ENCODE measurements at regions not wholly inside any gene's neighbourhood (a gene's known extent, or its start where the extent isn't known, plus 50 kb on each side); places are given as distances from the start of the nearest gene placed in this dataset.
"Not testable (repeated sequence)": the region's sequence is repeated elsewhere in the genome, so short reads cannot be mapped to it uniquely, and the experiment has no call there.

DNA sequence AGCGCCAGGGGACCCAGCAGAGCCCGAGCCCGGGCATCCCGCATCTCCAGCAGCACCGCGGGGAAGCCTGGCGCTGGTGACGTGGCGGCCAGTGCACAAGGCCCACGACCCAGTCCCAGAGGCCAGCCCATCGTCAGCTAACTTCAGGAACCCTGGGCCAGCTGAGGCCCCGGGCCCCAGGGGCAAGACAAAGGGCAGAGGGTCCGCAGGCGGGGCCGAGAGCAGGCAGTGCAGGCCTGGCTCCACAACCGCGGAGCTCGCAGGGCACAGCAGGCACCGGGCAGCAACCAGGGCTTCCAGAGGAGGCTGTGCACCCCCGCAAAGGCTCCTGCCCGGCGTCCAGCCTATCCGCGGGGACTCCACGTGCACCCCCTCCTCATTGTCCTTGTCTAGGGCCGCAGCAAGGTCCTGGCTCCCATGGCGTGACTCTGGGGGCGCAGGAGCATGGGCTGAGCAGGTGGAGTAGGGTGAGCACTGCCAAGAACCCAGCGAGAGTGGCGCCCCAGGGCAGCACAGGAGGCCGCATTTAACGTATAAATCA, 352.5 kb downstream of the KCNJ18 start:
- not testable (repeated sequence) for DNase-seq (ENCODE audit: low read depth in 2 of 2)

DNA sequence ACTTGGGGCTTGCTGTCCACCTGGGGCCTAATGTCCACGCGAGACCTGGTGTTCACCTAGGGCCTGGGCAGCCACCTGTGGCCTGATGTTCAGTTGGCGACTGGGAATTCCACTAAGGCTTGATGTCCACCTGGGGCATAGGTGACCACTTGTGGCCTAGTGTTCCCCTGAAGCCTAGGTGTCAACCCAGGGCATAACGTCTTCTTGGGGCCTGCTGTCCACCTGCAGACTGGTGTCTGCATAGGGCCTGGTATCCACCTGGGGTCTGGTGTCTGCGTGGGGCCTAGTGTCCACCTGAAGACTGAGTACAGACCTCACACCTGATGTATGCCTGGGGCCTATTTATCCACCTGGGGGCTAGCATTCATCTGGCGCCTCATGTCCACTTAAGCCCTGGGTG, 355.2 kb downstream of the KCNJ18 start:
- DNase-seq (ENCODE audit: low read depth in 2 of 2), result not testable (repeated sequence)

DNA sequence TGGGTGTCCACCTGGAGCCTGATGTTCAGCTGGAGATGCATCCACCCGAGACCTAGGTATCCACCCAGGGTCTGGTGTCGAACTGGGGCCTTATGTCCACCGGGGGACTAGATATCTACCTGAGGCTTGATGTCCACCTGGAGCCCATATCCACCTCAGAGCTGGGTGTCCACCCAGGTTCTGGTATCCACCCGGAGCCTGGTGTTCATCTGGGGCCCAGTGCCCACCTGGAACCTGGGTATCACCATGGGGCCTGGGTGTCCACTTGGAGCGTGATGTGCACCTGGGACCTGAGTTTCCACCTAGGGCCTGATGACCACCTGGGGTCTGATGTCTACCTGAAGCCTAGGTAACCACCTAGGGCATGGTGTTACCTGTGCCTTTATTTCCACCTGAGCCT, 355.9 kb downstream of the KCNJ18 start:
- not testable (repeated sequence) for DNase-seq (ENCODE audit: low read depth in 2 of 2)

DNA sequence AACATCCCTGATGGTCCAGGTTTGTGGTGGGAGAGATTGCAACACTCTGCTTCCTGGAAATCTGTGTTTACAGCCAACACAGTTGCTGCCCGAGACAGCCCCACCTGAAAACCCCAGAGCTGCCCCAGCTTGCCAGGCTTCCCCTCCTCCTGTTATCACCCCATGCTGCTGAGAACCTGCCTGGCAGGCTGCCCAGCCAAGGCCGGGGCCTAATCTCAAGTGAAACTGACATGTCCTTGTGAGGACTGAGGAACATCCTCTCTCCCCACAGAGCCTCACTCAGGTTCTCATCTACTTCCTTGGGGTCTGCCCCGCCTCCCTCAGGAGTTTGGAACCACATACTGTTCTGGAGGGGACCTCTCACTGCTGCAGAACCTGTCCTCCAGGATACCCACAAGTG, 358.4 kb downstream of the KCNJ18 start:
- not testable (repeated sequence) for DNase-seq (ENCODE audit: low read depth in 2 of 2)

DNA sequence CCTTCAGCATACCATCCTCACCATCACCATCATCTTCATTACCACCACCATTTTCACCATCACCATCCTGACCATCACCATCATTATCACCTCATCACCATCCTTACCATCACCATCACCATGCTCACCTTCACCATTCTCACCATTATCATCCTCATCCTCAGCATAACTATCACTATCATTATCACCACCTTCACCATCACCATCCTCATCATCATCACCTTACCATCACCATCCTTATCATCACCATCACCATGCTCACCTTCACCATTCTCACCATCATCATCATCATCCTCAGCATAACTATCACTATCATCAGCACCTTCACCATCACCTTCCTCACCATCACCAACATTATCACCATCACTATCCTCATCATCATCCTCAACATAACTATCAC, 360.4 kb downstream of the KCNJ18 start:
- DNase-seq (ENCODE audit: low read depth in 2 of 2), result not testable (repeated sequence)

DNA sequence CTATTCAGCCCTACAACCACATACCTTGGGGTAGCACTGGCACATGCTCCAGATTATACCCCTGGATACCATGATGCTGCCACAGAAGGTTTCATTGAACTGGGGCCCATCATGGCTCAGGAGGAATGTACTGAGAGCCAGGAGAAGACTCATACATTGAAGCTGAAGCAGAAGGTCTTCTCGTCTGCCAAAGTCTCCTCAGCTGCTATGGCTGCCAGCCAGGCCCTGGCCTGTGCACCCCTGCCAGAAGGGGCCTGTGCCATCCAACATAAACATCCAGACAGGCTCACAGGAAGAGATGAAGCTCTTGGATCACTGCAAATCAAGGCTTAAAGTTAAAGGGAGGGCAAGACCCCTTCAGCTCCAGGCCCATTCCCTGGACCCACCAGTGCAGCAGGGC, 364.2 kb downstream of the KCNJ18 start:
- not testable (repeated sequence) for DNase-seq (ENCODE audit: low read depth in 2 of 2)

DNA sequence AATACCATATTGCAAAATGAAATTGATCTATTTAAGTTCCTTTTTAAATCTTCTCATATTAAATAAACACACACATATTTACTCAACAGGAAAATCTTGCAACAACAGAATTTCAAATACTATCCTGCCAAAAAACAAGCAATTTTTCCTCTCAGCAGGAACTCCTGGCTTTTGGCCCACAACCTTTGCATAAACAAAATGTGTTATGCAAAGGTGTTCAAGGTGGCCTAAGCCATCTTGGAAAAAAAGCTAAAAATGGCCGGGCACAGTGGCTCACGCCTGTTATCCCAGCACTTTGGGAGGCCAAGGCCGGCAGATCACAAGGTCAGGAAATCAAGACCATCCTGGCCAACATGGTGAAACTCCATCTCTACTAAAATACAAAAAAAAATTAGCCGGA, 383.6 kb downstream of the KCNJ18 start:
- not testable (repeated sequence) for DNase-seq (ENCODE audit: low read depth in 2 of 2)

DNA sequence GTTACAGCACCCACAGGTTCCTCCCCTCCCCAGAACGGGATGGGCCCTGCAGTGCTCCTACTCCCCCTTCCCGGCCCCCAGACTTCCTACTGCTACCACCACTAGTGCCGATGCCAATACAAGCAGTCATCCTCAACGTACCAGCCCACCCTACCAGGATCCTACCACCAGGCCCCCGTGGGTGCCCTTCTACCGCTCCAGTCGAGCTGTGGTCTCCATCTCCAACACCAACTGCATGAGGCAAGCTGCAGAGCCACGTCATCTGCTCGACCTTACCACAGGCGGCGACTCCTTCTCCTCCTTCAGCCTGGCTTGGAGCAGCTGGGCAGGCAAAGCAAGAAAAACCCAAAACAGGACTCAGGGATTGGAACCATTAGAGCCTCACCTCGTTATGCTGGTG, 396.3 kb downstream of the KCNJ18 start:
- not testable (repeated sequence) for DNase-seq (ENCODE audit: low read depth in 2 of 2)

DNA sequence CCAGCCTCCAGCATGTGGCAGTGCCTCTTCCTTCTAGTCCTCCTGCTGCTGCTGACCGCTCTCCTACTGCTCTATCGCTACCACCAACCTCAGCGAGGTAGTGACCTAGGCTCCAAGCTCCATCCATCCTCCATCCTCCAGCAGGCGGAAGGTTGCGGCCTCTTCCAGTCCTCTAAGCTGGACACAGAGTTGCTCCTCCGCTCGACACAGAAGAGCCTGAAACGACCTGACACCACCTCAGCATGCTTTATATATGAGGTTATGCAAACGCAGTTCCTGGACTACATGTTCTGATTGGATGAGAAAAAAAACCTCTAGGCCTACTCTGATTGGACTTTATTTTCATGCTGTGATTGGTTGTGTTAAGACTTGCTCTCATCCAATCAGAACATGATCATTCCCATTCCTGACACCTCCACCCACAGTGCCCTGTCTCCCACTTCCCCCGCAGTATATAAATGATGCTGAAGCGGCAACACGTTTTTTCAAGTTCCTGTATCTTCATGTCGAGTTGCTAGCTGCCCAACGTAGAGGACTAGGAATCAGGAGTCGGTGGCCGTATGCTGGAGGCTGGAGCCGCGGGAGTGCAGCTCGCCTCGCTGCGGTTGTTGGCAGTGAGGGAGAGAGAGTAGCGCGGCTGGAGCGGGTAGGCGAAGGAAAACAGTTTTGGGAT, 398.1 kb downstream of the KCNJ18 start:
- no peak for DNase-seq (ENCODE audit: low read depth in 2 of 2)

DNA sequence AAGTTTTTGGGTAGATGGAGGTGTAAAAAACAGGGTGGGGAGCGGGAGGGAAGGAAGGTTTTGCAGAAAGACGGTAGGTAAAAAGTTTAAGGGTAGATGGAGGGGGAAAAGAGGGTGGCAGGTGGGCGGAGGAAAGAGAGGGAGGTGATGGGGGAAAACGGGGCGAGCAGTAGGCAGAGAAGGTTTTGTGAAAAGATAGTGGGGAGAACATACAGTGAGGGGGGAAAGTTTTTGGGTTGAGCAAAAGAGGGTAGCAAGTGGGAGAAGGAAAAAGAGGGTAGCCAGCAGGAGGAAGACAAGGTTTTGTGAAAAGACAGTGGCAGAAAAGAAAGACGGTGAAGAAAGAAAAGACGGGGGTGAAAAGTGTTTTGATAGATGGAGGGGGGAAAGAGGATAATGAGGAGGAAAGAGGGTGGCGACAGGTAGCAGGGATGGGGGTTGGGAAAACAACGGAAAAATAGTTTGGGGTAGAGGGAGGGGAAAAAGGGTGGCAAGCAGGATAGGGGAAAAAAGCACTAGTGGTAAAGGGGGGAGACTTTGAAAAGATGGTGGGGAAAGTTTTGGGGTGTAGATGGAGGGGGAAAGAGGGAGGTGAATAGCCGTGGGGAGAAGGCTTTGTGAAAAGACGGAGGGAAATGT, 398.8 kb downstream of the KCNJ18 start:
- not testable (repeated sequence) for DNase-seq (ENCODE audit: low read depth in 2 of 2)

DNA sequence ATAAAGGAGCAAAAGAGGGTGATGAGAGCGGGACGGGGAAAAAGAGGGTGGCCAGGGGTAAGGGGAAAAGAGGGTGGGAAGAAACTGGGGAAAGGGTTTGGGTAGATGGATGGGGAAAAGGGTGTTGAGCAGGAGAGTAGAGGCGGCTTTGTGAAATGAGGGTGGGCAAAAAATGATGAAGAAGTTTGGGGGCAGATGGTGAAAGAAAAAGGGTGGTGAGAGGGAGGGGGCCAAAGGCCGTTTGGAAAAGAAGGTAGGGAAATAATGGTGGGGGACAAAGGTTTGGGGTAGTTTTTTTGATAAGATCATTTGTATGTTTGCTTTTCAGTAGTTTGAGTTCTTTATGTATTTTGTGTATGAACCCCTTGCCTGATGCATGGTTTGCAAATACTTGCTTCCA, 399.5 kb downstream of the KCNJ18 start:
- not testable (repeated sequence) for DNase-seq (ENCODE audit: low read depth in 2 of 2)

DNA sequence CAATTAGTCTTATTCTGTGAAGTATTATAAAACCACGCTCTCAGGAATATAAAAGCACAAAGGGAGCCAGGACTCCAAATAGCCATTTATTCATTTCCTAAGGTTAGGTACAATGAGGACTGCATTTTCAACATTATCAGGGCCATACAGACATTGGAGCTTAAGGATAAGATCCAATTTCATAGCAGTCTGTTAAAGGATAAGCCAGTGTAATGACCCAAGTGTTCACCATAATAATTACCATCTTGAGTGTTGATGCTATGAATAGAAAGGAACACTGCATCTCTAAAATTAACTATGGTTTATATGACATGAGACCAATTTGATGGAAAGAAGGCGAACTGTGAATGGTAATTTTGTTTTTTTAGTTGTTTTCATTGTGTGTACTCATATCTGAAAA, 403.1 kb downstream of the KCNJ18 start:
- not testable (repeated sequence) for DNase-seq (ENCODE audit: low read depth in 2 of 2)

DNA sequence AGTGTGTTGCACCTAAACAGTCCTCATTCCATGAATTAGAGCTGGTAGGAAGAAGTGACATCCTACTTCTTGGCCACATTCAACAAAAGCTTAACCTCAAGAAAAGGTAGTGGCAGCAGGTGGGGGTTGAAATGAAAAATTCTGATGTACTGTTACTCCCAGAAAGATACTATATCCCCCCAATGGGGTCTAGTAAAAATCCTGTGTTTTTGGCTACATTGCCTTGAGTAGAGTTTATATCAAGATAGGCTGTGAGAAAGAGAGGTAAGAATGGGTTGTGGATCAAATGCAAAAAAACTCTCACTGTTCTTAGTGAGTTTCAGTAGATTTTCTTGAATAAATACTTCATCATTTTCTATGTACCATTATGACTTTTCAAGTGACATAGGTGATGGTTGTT, 407.3 kb downstream of the KCNJ18 start:
- DNase-seq (ENCODE audit: low read depth in 2 of 2), result not testable (repeated sequence)

DNA sequence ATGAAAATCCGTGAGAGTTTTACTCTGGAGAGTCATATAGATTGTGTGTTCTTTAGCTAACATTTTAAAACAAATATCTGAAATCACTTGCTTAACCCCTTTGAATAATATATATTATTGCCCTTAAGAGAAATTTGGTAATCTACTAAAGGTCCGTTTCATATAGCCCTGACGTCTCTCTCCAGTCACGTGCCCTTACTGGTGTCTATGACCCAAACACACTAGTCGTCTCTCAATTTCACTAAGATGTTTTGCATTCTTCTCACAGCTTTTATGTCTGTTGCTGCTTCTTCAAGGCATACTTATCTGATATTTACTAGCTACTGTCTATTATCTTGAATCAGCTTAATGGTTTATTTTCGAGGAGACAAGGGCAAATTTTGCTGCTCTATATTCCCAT, 409.9 kb downstream of the KCNJ18 start:
- no peak for DNase-seq (ENCODE audit: low read depth in 2 of 2)

DNA sequence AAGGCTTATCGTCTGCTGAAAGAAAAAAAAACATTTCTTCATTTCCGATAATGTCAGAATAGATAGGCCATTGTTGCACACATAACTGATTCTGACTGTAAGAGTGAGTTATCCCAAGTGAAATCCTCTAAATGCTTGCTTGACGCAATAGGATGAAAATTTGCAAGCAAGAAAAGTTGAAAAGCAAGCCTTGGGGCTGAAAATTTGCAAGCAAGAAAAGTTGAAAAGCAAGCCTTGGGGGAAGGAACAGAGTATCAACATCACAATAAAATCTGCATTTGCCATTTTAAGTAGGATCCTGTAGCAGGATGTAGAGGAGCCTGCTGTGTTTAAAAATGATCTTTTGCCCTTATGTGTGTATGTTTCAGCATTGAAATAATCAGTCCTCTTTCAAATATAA, 424.4 kb downstream of the KCNJ18 start:
- not testable (repeated sequence) for DNase-seq (ENCODE audit: low read depth in 2 of 2)

DNA sequence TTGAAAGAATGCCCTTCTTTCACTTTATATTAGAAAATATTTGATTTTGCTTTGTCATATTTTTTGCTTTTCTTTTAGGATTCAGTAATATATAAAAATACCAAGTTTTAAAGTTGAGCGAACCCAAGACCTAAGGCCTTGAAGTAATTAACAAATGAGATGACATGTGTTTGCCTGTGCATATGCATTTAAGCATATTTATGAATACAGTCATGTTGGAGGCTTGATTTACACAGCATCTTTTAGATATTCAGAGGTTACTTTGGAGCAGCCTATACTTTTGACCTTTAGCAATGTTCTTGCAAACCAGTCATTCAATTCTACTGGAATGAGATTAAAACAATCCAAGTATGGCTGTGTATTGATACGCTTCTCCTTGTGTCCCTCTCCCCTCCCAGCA, 425.1 kb downstream of the KCNJ18 start:
- DNase-seq (ENCODE audit: low read depth in 2 of 2), result not testable (repeated sequence)

DNA sequence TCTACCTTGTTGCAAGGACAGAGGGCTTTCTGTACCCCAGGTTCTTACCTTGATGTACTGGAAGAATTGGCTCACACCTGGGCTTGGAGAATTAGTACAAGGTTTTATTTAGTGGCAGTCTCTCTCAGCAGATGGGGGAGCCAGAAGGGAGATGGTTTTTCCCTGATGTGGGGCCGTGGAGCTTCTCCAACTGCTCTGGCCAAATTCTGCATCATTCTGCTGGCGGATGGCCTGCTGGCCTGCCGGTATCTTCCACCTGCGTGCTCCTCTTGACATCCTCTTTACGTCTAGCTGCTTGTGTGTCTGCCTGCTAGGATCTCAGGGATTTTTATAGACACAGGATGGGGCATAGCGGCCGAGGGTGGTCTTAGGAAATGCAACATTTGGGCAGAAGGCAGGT, 426.7 kb downstream of the KCNJ18 start:
- DNase-seq (ENCODE audit: low read depth in 2 of 2), result not testable (repeated sequence)

DNA sequence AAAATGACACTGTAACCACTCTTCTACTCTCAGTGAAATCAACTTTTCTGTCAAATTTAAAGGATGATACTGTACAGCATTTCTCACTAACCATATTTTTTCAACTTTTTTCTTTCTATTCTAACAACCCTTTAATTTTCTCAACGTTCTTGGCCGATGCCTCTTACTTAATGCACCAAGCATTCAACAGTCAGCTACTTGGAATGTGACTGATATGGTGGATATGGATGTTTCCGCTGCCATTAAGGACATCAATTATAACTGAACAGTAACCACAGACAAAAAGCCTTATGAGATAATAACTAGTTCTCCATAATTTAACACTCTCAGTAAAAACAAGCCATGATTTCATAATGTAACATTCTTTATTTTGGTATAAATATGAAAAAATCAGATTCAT, 427.4 kb downstream of the KCNJ18 start:
- DNase-seq (ENCODE audit: low read depth in 2 of 2), result not testable (repeated sequence)

DNA sequence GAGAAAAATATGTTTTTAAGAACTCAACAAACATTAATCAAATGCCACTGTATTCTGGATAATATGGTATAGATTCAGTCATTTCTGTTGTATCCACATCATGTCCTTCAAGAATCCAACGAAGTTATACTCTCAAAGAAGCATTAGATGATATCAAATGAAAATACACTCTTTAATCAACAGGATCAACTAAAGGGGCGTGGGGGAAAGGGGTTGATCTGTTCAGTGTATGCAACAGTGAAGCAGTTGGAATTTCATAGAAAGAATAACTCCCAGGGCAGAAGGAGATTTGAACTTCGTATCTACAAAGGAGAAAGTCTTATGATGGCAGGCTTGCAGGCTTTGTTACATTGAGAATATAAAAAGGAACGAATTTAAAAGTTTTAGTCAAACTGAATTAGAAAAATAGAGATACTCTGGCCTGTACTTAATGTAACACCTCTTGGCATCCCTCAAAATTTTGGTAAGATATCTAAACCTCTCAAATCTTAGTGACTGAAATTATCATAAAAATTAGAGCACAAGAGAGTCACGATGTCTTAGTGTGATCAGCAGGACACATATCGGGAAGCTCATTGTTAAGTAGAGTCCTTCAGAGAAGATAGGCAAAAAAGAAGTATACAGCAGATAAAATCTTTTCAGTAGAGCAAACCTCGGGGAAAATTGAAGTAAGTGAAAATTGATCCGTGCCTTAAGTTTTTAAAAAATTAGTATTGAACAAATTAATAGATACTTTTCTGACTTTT, 431.4 kb downstream of the KCNJ18 start:
- DNase-seq (ENCODE audit: low read depth in 2 of 2), result no peak

DNA sequence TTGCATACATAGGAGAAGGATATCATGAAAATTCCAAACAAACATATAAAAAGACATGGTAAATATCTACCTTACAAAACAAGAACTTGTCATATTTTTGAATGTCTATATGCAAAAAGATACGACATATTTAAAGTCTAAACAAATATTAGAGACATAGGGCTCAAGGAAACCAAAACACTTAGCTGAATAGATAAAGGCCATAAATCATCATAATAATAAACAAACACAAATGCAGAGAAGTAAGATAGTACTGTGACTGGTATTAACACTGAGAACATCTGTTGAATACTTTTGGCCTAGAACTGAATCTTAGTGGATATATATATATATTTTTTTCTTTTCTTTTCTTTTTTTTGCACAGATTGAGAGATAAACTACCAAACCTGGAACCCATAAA, 435.8 kb downstream of the KCNJ18 start:
- no peak for DNase-seq (ENCODE audit: low read depth in 2 of 2)

DNA sequence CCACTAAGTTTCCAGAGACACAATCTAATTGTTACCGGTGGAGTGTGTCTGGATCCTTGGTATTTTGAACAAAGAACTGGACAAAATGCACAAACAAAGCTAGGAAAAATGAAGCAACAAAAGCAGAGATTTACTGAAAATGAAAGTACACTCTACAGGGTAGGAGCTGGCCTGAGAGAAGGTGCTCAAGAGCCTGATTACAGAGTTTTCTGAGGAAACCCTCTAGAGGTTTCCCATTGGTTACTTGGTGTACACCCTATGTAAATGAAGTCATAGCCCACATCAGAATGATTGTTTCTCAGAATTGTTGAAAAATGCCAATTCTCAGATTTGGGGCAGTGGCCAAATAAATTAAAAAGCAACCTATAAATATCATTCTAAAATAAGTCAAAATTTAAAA, 436.4 kb downstream of the KCNJ18 start:
- no peak for DNase-seq (ENCODE audit: low read depth in 2 of 2)

DNA sequence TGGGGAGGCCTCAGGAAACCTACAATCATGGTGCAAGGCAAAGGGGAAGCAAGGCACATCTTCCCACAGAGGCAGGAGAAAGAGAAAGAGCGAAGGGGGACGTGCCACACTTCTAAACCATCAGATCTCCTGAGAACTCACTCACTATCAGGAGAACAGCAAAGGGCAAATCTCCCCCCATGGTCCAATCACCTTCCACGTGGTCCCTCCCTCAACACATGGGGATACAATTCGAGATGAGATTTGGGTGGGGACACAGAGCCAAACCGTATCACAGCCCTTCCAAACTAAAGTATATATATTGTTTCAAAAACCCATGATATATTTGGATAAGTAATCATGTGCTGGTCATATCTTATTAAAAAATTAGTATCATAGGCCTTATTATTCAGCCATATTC, 437.6 kb downstream of the KCNJ18 start:
- DNase-seq (ENCODE audit: low read depth in 2 of 2), result not testable (repeated sequence)

DNA sequence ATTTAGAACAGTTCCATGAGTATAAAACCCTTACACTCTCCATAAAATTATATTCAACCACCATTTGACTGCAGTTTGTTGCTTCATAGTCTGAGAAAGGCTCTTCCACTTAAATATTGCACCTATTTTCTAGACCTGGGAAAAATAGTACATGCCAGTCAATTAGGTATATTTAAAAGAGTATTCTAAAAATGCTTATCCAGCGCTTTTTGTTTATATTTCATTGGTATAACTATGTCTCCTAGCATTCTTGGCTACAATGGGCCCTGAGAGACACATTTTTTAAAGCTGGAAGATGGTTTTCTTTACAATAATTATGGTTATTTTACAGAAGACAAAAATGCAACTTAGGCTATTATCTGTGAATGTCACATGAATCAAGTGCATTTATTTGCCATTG, 439.4 kb downstream of the KCNJ18 start:
- no peak for DNase-seq (ENCODE audit: low read depth in 2 of 2)

Measured in stimulated activated CD8-positive, alpha-beta memory T cell treated with anti-CD3 and anti-CD28 coated beads, Interleukin-7, amount 100 ng/mL, for 1 hour (primary cell).